ENCODE measurements at regions not wholly inside any gene's neighbourhood (a gene's known extent, or its start where the extent isn't known, plus 50 kb on each side); places are given as distances from the start of the nearest gene placed in this dataset.

- TF ChIP-seq POLR2AphosphoS5 (IDR thresholded peaks at IDR 0.05; ENCODE audit: low read depth, low read length): no peak
- TF ChIP-seq SIN3A (IDR thresholded peaks at IDR 0.05; ENCODE audit: borderline replicate concordance, insufficient read depth, low read length): no peak
- TF ChIP-seq REST (IDR thresholded peaks at IDR 0.05; ENCODE audit: insufficient read depth in 1 of 2, low read depth in 2 of 2, low read length in 2 of 2): no peak
- TF ChIP-seq FOXP2 (optimal IDR thresholded peaks at IDR 0.05; ENCODE audit: borderline replicate concordance, extremely low read depth, extremely low read length, insufficient read depth): no peak
- TF ChIP-seq TAF1 (IDR thresholded peaks at IDR 0.05; ENCODE audit: borderline replicate concordance, insufficient read depth, low read length): no peak
Measured at GRCh38 chr7:9711259-9711918, 1262.3 kb upstream of the PHF14 start.

GRCh38 chr7:9718071-9718661 lies 1255.5 kb upstream of the PHF14 start:
- TF ChIP-seq TAF1 (IDR thresholded peaks at IDR 0.05; ENCODE audit: borderline replicate concordance, insufficient read depth, low read length) (no peak), FOXP2 (optimal IDR thresholded peaks at IDR 0.05; ENCODE audit: borderline replicate concordance, extremely low read depth, extremely low read length, insufficient read depth) (no peak), REST (IDR thresholded peaks at IDR 0.05; ENCODE audit: insufficient read depth in 1 of 2, low read depth in 2 of 2, low read length in 2 of 2) (no peak), POLR2AphosphoS5 (IDR thresholded peaks at IDR 0.05; ENCODE audit: low read depth, low read length) (no peak), SIN3A (IDR thresholded peaks at IDR 0.05; ENCODE audit: borderline replicate concordance, insufficient read depth, low read length) (no peak)

- no peak for TF ChIP-seq SIN3A (IDR thresholded peaks at IDR 0.05; ENCODE audit: borderline replicate concordance, insufficient read depth, low read length)
- TF ChIP-seq REST (IDR thresholded peaks at IDR 0.05; ENCODE audit: insufficient read depth in 1 of 2, low read depth in 2 of 2, low read length in 2 of 2): no peak
- no peak for TF ChIP-seq POLR2AphosphoS5 (IDR thresholded peaks at IDR 0.05; ENCODE audit: low read depth, low read length)
- TF ChIP-seq FOXP2 (optimal IDR thresholded peaks at IDR 0.05; ENCODE audit: borderline replicate concordance, extremely low read depth, extremely low read length, insufficient read depth): no peak
- no peak for TF ChIP-seq TAF1 (IDR thresholded peaks at IDR 0.05; ENCODE audit: borderline replicate concordance, insufficient read depth, low read length)
Measured at GRCh38 chr7:9719303-9719702, 1254.4 kb upstream of the PHF14 start.

GRCh38 chr7:9719721-9720120 lies 1254.0 kb upstream of the PHF14 start:
- TF ChIP-seq FOXP2 (optimal IDR thresholded peaks at IDR 0.05; ENCODE audit: borderline replicate concordance, extremely low read depth, extremely low read length, insufficient read depth): no peak
- no peak for TF ChIP-seq REST (IDR thresholded peaks at IDR 0.05; ENCODE audit: insufficient read depth in 1 of 2, low read depth in 2 of 2, low read length in 2 of 2)
- TF ChIP-seq SIN3A (IDR thresholded peaks at IDR 0.05; ENCODE audit: borderline replicate concordance, insufficient read depth, low read length): no peak
- no peak for TF ChIP-seq POLR2AphosphoS5 (IDR thresholded peaks at IDR 0.05; ENCODE audit: low read depth, low read length)
- no peak for TF ChIP-seq TAF1 (IDR thresholded peaks at IDR 0.05; ENCODE audit: borderline replicate concordance, insufficient read depth, low read length)

Data from PFSK-1 (cell line).